ENCODE measurements at regions not wholly inside any gene's neighbourhood (a gene's known extent, or its start where the extent isn't known, plus 50 kb on each side); places are given as distances from the start of the nearest gene placed in this dataset.

GRCh38 chr13:88217883-88218282, 546.7 kb downstream of the SLITRK5 start:
- TF ChIP-seq, protein P1, sequence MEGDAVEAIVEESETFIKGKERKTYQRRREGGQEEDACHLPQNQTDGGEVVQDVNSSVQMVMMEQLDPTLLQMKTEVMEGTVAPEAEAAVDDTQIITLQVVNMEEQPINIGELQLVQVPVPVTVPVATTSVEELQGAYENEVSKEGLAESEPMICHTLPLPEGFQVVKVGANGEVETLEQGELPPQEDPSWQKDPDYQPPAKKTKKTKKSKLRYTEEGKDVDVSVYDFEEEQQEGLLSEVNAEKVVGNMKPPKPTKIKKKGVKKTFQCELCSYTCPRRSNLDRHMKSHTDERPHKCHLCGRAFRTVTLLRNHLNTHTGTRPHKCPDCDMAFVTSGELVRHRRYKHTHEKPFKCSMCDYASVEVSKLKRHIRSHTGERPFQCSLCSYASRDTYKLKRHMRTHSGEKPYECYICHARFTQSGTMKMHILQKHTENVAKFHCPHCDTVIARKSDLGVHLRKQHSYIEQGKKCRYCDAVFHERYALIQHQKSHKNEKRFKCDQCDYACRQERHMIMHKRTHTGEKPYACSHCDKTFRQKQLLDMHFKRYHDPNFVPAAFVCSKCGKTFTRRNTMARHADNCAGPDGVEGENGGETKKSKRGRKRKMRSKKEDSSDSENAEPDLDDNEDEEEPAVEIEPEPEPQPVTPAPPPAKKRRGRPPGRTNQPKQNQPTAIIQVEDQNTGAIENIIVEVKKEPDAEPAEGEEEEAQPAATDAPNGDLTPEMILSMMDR (conservative IDR thresholded peaks at IDR 0.05; ENCODE audit: low read depth, low read length): no peak
- TF ChIP-seq EZH2 (IDR thresholded peaks at IDR 0.05; ENCODE audit: borderline replicate concordance, low read depth, low read length, poor library complexity, severe bottlenecking): no peak

Data from A673 (cell line).